GM21526 (cell line): ENCODE measurements at regions not wholly inside any gene's neighbourhood (a gene's known extent, or its start where the extent isn't known, plus 50 kb on each side); places are given as distances from the start of the nearest gene placed in this dataset.
"Not testable (repeated sequence)": the region's sequence is repeated elsewhere in the genome, so short reads cannot be mapped to it uniquely, and the experiment has no call there.

Experiments used
- ATAC-seq: cut with Tn5 transposase; IDR thresholded peaks from one replicate; pipeline ENCODE4 v1.9.1; 2021; ENCODE audit warnings: moderate library complexity; ENCODE audit not compliant: unreplicated experiment, low FRiP score

DNA sequence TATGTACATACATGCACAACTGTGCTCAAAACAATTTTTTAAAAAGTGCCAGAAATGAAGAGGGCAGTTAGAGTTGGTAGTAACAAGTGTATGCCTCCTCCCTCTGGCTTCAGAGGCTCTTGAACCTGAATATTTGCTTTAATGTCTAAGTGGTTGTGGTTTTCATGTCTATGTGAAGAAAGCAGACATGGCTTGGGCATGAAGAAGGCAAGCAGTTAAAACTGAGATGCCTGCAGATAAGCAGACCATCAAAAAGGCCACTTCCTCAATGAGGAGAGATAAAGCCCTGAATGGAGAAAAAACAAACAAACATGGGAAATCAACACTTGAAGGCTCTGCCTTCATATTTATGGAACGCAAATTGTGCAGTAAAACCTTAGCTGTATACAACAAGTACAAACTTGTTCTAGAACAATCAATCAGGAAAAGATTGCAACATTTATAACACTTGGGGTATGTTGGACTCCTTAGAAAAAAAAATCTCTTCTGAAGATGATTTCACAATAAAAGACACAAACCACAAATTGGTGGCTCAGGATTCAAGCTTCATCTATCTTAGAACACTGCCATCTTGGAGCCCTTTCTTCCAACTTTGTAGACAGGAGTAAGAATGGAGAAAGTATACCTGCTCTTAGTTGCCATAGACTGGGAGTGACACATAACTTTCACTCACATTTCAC lies 52.7 kb upstream of the PLA2G4A start:
- ATAC-seq: no peak

DNA sequence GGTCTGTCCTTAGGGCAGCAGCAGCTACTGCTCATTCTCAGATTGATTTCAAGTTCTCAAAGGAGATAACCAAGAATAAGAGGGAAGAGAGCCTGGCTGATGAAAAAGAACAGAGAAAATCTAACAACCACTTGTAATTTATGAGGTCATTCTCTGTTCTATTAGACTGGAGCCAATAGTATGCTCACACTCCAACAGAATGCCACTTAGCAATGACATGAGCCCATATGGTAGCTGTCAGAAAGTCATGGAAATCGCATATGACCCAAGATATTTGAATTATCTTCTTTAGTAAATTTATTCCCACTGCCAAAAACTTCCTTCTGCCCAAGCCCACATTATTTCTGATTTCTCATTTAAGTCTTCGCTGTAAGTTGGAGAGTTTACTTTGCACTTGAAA lies 53.7 kb upstream of the PLA2G4A start:
- no peak for ATAC-seq

DNA sequence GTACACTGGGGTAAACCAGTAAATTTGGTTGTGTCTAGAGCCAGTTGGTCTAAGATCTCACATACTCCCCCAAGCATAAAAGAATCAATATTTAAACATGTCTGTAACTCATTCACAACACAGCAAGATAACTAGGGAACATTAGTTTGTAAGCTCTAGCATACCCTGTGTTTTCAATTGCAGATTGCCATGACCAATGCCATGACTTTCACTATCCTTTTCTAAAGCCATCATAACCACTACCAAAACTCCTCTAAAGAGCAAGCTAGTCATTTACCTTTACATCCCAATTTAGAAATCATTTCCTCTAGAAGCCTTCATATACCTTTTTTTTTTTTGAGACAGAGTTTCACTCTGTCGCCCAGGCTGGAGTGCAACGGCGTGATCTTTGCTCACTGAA lies 56.5 kb upstream of the PLA2G4A start:
- no peak for ATAC-seq

DNA sequence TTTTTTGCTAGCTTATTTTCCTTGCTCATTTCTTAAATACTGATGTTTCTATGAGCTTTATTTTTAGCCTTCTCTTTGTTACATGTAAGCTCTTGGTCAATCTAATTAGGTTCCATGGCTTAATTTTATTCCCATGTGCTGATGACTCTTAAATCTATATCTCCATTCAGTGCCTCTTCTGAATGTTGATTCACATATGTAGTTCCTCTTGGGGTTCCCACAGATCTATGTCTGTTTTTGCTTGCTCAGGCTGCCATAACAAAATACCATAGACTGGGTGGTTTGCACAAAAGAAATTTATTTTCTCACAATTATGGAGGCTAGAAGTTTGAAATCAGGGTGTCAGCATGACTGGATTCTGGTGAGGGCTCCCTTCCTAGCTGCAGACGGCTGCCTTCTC lies 58.3 kb upstream of the PLA2G4A start:
- ATAC-seq: no peak

DNA sequence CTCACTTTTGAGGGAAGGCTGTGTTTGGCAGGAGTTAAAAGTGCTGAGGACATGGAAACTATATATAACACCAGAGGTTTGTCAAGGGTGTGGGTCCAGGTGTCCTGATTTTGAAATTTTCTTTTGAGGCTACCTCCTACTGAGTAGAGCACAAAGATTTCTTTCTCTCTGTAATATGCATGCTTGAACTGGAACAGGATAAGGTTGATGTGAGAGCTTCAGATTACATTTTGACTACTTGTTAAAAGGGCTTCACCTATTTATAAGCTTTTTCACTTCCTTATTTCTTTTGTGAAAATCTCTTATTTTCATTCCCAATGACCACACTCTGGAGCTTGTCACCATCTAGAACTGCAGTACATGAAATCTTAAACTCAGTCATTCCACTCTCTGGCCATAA lies 59.8 kb upstream of the PLA2G4A start:
- peak; percentile 90 for ATAC-seq

DNA sequence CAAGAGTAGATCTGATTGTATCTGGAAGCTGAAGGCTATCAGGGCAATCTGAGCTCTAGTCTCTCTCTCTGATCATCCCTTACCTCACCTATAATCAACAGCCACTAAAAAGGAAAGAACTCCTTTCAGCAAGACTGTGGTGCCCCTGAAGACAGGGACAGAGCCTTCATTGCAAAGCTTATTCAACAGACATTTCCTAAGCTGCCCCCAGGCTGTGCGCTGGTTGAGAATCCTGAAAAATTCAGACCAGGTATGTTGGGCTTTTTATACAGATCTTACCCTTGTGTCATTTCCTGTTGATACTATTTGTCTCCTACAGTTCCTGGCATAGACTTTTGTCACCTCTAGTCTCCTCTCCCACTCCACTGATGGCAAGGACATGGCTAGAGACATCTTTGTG lies 63.3 kb upstream of the PLA2G4A start:
- ATAC-seq: no peak

DNA sequence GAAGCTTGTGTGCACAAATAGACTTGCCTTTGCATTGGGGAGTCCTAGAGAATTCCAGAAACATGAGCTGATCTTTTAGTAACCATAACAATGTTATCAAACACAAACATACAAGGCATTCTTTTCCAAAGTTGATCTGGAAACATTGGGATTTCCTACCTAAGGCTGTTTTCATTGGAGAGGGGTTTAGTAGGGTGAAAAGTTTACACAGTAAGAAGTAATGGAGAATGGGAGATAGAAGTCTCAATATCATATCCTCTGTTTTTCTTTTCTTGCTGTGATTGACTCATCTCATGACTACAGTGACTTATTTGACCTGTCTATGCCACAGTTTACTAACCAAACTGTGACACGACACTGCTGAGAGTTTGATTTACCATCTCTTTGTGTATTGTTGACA lies 65.6 kb upstream of the PLA2G4A start:
- peak; percentile 53 for ATAC-seq

DNA sequence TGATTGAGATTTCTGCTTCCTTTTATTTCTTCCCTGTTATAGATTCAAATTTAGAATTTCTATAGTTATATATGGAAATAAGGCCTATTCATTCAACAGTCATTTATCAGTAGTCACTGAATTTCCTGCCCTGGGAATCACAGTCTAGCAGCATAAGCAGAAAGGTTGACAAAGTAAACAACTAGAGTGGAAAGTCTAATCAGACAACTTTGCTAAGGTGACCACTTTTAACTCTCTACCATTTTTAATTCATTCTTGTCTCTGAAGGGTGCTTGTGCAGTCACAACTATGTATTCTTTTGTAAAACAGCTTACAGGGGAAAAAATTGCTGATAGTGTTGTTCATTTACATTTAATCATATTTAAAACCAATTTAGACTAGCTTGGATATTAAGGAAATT lies 66.1 kb upstream of the PLA2G4A start:
- ATAC-seq: no peak

DNA sequence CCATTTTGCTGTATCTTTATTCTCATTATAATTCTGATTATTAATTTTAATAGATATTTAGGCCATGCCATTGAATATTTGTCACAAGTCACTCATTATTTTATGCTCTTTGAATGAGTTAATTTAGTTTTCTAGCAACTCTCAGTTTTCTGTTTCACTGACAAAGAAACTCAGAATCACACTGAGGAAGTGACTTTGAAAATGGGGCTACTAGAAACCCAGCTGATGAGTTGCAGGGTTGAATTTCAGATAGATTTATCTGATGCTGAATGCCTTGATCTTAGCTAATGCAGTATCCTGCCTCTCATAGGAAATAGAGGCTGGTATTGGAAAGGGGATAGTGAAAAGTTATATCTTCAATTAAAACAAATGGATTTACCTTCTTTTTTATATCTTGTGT lies 67.4 kb upstream of the PLA2G4A start:
- ATAC-seq: peak; percentile 77

DNA sequence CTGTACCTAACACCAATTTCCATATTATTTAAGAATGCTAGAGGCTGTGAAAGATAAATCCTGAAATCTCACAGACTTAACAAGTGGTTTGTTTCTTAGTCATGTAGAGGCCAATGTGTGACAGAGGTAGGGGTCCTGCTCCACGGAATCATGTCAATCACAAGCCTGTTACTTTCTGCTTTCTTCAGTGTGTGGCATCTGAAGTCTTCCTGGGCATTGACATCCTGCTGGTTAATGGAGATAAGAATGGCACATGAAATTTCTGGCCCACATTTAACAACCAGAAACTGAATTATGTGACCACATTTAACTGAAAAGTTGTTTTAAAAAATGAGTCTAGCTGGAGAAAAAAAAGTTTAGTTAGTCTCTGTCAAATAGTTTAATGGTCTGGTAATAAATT lies 68.3 kb upstream of the PLA2G4A start:
- no peak for ATAC-seq

DNA sequence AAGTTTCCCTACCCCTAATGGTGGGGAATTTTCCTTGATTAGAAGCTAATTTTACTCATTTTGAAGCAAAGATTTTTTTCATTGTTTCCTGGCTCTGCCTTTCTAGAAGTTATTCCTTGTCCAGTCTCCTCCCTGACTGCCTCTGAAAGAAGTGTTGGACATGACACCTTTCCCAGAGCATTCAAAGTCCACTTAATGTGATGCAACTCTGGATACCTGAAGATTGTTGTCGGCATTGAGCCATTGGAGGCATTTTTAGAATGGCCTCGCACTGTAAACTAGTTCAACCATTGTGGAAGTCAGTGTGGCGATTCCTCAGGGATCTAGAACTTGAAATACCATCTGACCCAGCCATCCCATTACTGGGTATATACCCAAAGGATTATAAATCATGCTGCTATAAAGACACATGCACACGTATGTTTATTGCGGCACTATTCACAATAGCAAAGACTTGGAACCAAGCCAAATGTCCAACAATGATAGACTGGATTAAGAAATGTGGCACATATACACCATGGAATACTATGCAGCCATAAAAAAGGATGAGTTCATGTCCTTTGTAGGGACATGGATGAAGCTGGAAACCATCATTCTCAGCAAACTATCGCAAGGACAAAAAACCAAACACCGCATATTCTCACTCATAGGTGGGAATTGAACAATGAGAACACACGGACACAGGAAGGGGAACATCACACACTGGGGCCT lies 69.7 kb upstream of the PLA2G4A start:
- ATAC-seq: not testable (repeated sequence)

DNA sequence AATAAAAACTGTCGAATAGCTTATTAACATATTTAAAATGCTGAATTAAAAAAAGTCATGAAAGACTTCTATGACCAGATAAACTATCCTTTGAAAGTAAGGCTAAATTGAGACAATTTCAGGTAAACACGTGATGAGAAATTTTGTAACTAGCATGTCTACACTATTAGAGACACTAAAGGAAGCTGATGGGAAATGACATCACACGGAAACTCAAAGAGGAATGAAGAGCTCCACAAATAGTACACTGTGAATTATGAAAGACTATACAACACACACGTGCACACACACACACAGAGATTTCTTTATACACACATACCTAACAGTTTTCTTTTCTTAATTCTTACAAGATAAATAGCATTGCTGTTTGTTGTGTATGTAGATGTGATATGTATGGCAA lies 70.9 kb upstream of the PLA2G4A start:
- ATAC-seq: no peak

DNA sequence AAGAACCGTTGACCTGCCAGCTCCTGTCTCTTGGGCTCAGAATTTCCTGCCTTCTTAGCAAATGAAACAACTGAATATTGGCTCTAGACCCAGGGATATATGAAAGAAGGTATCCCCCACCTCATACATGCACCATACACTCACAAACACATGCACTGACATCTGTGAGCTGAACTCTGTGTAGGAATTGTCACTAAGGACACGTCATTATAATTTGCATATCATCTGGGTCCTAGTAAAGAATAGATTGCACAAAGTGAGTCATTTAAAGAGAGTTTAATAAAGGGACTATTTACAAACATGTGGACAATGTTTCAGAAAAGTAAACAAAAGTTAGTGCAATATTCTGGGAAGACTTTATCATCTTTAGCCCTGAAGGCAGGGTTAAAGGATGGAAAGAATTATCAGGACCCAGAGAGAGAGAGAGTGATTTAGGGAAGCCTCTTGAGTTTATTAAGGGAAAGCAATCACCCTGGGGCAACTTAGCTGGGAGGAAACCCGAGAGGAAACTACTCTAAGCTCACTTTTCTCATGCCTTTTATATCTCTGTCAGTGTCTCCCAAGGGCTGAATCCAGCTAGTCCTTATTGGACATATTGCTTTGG lies 74.1 kb upstream of the PLA2G4A start:
- ATAC-seq: no peak

DNA sequence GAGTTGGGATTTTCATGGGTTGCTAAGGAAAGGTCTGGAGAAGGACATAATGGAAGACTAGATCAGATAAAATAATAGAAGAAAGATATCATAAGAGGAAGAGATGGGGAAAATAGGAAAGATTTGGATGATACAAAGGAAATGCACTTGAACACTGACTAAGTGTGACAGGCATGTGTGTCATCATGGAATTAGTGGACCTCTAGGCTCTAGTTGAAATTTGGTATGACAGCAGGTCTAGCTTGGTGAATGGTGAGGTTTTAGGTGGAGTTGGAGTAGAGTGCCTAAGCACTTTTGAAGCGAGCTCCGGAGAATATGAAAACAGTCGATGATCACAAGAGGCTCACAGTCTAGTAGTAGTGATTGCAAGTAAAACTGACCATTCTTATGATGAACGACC lies 73.0 kb upstream of the PTGS2 start:
- no peak for ATAC-seq

DNA sequence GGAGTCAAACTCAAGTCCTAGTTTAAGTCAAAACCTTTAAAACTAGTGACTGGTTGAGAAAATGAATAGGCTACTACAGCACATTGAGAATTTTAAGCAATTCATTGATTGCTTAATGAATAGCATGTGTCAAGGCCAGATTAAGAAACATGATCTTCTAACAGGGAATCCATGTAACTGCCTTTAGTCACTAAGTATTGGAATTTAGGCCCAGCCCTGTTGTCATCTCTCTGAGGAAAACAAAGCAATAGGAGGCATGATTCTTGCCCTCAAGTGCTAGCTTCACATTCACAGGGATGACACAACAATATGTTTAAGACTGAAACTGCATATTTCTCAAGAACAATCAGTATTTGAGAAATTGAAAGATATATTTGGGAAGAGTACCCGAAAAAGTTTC lies 70.0 kb upstream of the PTGS2 start:
- ATAC-seq: no peak

DNA sequence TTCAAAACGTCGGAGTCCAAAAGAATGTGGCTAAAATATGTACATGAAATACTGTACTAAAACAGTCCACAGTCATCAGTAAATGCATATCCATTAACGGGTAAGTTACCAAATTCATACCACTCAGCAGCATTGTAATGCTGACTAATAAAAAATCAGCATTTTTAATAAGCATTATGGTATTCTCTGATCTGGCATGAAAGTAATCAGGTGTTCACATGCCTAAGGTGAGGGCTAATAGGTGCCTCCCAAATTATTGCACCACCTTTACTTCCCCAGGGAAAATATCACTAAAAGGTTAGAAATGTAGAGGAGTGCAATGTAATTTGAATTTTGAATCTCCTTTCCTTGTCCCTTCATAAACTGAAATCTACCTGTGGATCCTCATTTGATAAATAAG lies 69.6 kb upstream of the PTGS2 start:
- ATAC-seq: no peak

DNA sequence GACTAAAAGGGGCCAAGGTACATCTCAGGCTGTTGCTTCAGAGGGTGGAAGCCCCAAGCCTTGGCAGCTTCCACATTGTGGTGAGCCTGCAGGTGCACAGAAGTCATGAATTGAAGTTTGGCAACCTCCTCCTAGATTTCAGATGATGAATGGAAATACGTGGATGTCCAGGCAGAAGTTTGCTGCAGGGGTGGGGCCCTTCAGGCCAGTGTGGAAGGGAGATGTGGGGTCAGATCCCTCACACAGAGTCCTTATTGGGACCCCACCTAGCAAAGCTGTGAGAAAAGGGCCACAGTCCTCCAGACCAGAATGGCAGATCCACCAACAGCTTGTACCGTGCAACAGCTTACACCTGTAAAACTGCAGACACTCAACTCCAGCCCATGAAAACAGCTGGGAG lies 67.4 kb upstream of the PTGS2 start:
- ATAC-seq: no peak

DNA sequence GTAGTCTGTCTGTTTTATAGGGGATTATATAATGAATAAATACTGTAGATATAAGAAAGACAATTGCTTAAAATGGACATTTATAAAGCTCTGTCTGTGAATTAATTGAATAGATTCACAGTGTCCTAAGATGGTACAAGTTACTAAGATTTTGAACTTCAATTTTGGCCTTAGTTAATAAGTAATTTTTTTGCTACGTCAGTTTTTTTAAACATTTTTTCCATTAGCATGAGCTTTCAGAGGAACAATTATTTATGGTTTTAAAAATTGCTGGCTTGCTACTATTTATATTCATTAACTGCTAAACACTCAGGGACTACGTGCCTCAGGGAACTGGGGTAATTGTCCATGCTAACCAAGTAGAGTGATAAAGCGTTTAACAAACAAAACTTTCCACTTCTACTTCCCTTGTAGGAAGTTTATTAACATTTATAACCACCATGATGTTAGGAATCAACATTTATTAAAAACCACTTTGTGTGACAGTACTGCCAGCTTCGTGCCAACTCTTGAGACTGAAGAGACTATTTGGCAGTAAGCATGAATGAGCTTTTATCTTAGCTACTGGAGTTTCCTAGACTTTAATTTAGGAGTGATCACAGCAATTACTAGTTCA lies 65.4 kb upstream of the PTGS2 start:
- ATAC-seq: no peak

DNA sequence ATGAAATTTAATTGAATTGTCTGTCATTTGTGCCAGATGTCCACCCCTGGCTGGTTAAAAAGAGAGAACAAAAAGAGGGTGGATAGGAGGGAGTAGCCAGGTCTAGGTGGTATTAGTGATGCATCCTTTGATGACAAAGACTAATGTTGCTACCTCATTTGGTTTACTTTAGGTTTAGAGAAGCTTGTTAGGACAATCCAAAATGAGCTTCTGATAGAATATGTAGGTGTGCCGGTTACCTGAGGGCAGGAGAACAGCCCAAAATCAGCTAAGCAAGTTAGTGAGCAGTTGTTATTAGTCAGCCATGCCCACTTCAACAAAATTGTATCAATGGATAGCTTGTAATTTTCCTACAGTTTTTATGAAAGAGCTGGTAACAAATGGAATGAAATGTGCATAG lies 61.4 kb upstream of the PTGS2 start:
- ATAC-seq: no peak

DNA sequence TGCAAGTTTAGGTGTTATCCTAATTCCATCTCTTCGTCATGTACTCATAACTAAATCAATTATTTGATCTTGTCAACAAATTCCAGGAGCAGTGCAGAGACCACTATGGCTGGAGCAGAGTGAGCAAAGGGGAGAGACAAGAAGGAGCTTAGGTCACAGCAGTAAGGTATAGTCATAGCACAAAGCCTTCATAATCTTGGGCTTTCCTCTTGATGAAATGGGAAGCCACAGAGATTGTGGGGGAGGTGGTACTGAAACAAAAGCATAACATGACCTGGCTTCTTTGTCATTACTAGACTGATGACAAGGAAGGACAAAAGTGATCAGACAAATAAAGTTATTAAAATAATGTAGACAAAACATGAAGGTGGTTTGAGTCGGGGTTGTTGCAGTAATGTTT lies 60.1 kb upstream of the PTGS2 start:
- ATAC-seq: no peak

DNA sequence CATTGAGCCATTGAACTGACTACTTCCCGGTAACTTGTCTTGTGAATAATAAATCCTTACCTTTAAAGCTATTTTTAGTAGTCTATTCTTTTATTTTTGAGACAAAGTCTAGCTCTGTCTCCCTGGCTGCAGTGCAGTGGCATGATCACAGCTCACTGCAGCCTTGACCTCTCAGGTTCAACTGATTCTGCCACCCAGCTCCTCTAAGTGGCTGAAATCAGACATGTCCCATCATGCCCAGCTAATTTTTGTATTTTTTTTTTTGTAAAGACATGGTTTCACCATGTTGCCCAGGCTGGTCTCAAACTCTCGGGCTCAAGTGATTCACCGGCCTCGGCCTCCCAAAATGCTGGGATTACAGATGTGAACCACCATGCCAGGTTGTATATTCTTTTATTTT lies 59.3 kb upstream of the PTGS2 start:
- no peak for ATAC-seq

DNA sequence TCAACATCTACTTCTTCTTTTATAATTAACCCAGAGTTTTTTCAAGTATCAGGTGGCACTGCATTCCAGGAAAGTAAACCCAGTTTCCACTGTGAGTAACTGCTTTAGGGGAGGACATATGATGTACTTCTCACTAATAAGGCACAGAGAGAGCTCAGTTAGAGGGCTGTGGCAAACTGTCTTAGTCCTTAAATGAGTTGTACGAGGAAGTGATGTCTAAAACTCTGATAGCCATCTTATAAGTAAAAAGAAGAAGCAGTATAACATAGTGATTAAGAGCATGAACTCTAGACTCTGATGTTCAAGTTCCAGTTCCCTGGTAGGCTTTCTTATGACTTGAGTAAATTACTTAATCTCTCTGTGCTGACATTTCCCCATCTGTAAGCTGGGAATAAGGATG lies 58.7 kb upstream of the PTGS2 start:
- peak; percentile 87 for ATAC-seq
